ENCODE measurements at regions not wholly inside any gene's neighbourhood (a gene's known extent, or its start where the extent isn't known, plus 50 kb on each side); places are given as distances from the start of the nearest gene placed in this dataset.

DNA sequence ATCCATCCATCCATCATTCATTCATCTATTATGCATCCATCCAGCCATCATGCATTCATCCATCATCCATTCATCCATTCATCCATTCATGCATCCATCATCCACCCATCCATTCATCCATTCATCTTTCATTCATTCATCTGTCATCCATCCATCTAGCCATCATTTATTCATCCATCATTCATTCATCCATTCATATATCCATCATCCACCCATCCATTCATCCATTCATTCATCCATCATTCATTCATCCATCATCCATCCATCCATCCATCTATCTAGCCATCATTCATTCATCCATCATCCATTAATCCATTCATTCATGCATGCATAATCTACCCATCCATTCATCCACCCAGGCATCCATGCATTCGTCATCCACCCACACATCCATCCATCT, 1450.3 kb downstream of the TBC1D22A start:
- DNase-seq (ENCODE audit: low spot score) (no peak), ATAC-seq (ENCODE audit: insufficient number of reproducible peaks, low FRiP score, low read depth) (no peak)
- Histone ChIP-seq H3K27ac (no peak overlapping the region), H3K4me1 (ENCODE audit: control insufficient read depth in 1 of 2, low read depth in 2 of 2) (no peaks in the 10 kb centered on the region), H3K4me3 (no peak overlapping the region), H3K36me3 (no peaks in the 10 kb centered on the region), H3K27me3 (replicated peaks; ENCODE audit: insufficient read depth) (no peaks in the 10 kb centered on the region), H3K9me3 (no peaks in the 10 kb centered on the region)
- TF ChIP-seq, protein P1, sequence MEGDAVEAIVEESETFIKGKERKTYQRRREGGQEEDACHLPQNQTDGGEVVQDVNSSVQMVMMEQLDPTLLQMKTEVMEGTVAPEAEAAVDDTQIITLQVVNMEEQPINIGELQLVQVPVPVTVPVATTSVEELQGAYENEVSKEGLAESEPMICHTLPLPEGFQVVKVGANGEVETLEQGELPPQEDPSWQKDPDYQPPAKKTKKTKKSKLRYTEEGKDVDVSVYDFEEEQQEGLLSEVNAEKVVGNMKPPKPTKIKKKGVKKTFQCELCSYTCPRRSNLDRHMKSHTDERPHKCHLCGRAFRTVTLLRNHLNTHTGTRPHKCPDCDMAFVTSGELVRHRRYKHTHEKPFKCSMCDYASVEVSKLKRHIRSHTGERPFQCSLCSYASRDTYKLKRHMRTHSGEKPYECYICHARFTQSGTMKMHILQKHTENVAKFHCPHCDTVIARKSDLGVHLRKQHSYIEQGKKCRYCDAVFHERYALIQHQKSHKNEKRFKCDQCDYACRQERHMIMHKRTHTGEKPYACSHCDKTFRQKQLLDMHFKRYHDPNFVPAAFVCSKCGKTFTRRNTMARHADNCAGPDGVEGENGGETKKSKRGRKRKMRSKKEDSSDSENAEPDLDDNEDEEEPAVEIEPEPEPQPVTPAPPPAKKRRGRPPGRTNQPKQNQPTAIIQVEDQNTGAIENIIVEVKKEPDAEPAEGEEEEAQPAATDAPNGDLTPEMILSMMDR (IDR thresholded peaks at IDR 0.05) = no peak

DNA sequence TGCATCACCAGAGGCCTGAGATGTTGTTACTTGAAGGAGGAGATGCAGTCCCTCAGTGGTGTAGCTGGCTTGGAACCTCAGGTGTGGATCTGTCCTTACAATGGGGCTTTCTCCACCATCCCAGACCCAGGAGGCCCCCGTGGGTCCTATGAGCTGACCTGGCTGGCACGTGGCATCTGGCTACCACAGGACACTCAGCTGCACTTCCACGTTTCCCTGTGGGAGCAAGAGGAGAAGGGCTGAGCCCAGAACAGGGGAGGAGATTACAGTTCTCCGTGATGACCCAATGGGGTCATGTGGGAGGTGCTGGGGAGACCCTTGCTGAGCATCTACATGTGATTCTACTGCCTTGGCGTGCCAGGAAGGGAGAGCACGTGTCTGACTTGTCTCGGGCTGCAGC, 1448.4 kb downstream of the TBC1D22A start:
- DNase-seq (ENCODE audit: low spot score) (no peak), ATAC-seq (ENCODE audit: insufficient number of reproducible peaks, low FRiP score, low read depth) (no peak)
- Histone ChIP-seq H3K4me1 (ENCODE audit: control insufficient read depth in 1 of 2, low read depth in 2 of 2) (no peaks in the 10 kb centered on the region), H3K9me3 (no peaks in the 10 kb centered on the region), H3K27ac (no peak overlapping the region), H3K4me3 (no peak overlapping the region), H3K27me3 (replicated peaks; ENCODE audit: insufficient read depth) (no peaks in the 10 kb centered on the region), H3K36me3 (no peaks in the 10 kb centered on the region)
- TF ChIP-seq, protein P1 (IDR thresholded peaks at IDR 0.05) = no peak

DNA sequence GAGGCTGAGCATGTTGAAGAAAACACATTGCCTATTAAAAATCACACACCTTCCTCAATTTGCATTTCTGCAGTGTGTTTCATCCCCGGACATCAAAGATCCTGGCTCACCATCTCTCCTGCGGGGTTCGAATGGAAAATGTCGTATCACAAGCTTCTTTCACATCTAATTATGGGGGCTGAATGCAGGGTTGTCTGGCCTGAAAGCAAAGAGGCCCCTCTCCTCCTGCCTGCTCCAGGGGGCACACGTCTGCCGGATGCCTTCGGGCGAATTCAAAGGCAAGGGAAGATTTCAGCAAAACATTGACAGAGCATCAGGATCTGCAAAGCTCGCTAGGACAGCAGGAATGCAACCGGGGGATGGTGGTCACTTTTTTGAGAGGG, 1447.7 kb downstream of the TBC1D22A start:
- TF ChIP-seq, protein P1 (IDR thresholded peaks at IDR 0.05) = no peak
- Histone ChIP-seq H3K36me3 (no peaks in the 10 kb centered on the region), H3K27me3 (replicated peaks; ENCODE audit: insufficient read depth) (no peaks in the 10 kb centered on the region), H3K9me3 (no peaks in the 10 kb centered on the region), H3K27ac (no peak overlapping the region), H3K4me3 (no peak overlapping the region), H3K4me1 (ENCODE audit: control insufficient read depth in 1 of 2, low read depth in 2 of 2) (no peaks in the 10 kb centered on the region)
- DNase-seq (ENCODE audit: low spot score) (no peak), ATAC-seq (ENCODE audit: insufficient number of reproducible peaks, low FRiP score, low read depth) (no peak)

DNA sequence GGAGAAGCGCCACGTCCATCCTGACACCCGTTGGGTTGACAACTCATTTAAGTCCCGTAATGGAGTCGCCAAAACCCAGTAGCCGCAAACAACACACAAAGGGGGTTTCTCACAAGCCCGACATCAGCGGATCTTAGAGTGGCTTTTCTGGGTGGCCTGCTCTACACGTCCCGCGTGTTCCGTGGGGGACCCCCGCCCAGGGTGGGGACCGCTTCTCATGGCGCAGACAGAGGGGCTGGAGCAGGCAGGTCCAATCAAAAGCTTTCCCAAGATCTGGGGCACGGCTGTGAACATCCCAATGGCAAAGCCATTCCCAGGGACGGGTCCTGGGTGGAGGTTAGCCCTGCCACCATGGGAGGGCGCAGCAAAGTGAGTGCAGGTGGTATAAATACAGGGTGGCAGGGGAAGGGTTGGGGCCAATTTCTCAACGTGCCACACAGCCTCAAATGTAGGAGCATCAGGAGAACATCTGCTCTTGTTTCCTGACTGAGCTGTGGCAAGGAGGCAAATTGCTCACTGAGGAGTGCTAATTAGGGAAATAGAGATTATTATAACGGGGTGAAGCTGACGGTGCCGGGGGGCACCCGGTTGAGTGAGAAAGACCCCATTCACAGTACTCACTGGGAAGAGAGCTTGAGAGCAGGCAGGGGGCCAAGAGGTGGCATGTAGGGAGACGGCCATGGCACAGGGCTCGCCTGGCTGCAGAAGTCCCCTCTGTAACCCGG, 1447.2 kb downstream of the TBC1D22A start:
- Histone ChIP-seq H3K27ac (no peak overlapping the region), H3K9me3 (no peaks in the 10 kb centered on the region), H3K27me3 (replicated peaks; ENCODE audit: insufficient read depth) (no peaks in the 10 kb centered on the region), H3K4me1 (ENCODE audit: control insufficient read depth in 1 of 2, low read depth in 2 of 2) (no peaks in the 10 kb centered on the region), H3K4me3 (no peak overlapping the region), H3K36me3 (no peaks in the 10 kb centered on the region)
- TF ChIP-seq, protein P1 (IDR thresholded peaks at IDR 0.05) = no peak
- ATAC-seq (ENCODE audit: insufficient number of reproducible peaks, low FRiP score, low read depth) (no peak), DNase-seq (ENCODE audit: low spot score) (no peak)

DNA sequence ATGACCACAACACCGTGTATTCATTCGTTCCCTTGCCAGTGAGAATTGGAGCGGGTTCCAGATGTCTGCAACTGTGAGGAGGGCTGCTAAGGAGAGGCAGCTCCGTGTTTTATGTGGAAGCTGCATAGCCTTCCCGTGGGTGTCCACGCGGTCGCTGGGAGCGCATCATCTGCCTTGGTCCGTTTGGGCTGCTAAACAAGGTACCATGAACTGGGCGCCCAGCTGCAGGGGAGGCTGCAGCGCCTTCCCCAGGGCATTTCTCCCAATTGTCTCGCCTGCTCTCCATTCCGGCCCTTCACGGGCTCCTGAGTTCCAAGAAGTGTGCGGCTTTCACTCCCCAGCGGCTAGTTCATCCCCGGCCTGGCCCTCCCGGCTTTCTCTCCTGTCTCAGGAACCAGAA, 1446.4 kb downstream of the TBC1D22A start:
- TF ChIP-seq, protein P1 (IDR thresholded peaks at IDR 0.05) = no peak
- no peak for ATAC-seq (ENCODE audit: insufficient number of reproducible peaks, low FRiP score, low read depth)

More for the DNA sequence above, 1446.4 kb downstream of the TBC1D22A start:
- Histone ChIP-seq H3K27me3 (replicated peaks; ENCODE audit: insufficient read depth) (no peaks in the 10 kb centered on the region), H3K4me1 (ENCODE audit: control insufficient read depth in 1 of 2, low read depth in 2 of 2) (no peaks in the 10 kb centered on the region), H3K9me3 (no peaks in the 10 kb centered on the region), H3K27ac (no peak overlapping the region), H3K4me3 (no peak overlapping the region), H3K36me3 (no peaks in the 10 kb centered on the region)
- no peak for DNase-seq (ENCODE audit: low spot score)
